Osteocyte (in vitro differentiated cells): ENCODE measurements at regions not wholly inside any gene's neighbourhood (a gene's known extent, or its start where the extent isn't known, plus 50 kb on each side); places are given as distances from the start of the nearest gene placed in this dataset.

Experiments used
- DNase-seq: peaks from one replicate; pipeline ENCODE4 v3.0.0; 2021; ENCODE audit warnings: mixed read lengths; ENCODE audit not compliant: unreplicated experiment; ENCODE audit errors: extremely low spot score
- H3K27ac Mint-ChIP-seq: one replicate; pipeline ENCODE4 v1.8.0; 2021; ENCODE audit warnings: mild to moderate bottlenecking, mixed read lengths; ENCODE audit not compliant: unreplicated experiment
- H3K27me3 Mint-ChIP-seq: one replicate; pipeline ENCODE4 v1.8.0; 2021; ENCODE audit warnings: mixed read lengths; ENCODE audit not compliant: unreplicated experiment
- H3K36me3 Mint-ChIP-seq: one replicate; pipeline ENCODE4 v1.8.0; 2021; ENCODE audit warnings: mixed read lengths; ENCODE audit not compliant: unreplicated experiment
- H3K4me1 Mint-ChIP-seq: one replicate; pipeline ENCODE4 v1.8.0; 2021; ENCODE audit warnings: mixed read lengths; ENCODE audit not compliant: unreplicated experiment
- H3K4me3 Mint-ChIP-seq: one replicate; pipeline ENCODE4 v1.8.0; 2021; ENCODE audit warnings: mild to moderate bottlenecking, moderate library complexity, mixed read lengths; ENCODE audit not compliant: unreplicated experiment
- H3K9me3 Mint-ChIP-seq: one replicate; pipeline ENCODE4 v1.8.0; 2021; ENCODE audit warnings: mixed read lengths; ENCODE audit not compliant: unreplicated experiment
- TF ChIP-seq, protein P1 (sequence below): fragments of 200-600 bp; sonication (generic); IDR thresholded peaks from 2 replicates; pipeline ENCODE4 v1.5.0; 2021; ENCODE audit warnings: antibody characterized with exemption, mild to moderate bottlenecking, moderate library complexity

- H3K4me3 Mint-ChIP-seq, result no peak overlapping the region
- no peaks in the 10 kb centered on the region for H3K4me1 Mint-ChIP-seq
- no peak overlapping the region for H3K27ac Mint-ChIP-seq
- H3K27me3 Mint-ChIP-seq, result no peaks in the 10 kb centered on the region
- TF ChIP-seq, protein P1, sequence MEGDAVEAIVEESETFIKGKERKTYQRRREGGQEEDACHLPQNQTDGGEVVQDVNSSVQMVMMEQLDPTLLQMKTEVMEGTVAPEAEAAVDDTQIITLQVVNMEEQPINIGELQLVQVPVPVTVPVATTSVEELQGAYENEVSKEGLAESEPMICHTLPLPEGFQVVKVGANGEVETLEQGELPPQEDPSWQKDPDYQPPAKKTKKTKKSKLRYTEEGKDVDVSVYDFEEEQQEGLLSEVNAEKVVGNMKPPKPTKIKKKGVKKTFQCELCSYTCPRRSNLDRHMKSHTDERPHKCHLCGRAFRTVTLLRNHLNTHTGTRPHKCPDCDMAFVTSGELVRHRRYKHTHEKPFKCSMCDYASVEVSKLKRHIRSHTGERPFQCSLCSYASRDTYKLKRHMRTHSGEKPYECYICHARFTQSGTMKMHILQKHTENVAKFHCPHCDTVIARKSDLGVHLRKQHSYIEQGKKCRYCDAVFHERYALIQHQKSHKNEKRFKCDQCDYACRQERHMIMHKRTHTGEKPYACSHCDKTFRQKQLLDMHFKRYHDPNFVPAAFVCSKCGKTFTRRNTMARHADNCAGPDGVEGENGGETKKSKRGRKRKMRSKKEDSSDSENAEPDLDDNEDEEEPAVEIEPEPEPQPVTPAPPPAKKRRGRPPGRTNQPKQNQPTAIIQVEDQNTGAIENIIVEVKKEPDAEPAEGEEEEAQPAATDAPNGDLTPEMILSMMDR, result no peak
- H3K9me3 Mint-ChIP-seq, result no peaks in the 10 kb centered on the region
- DNase-seq, result no peak
- no peaks in the 10 kb centered on the region for H3K36me3 Mint-ChIP-seq
Measured at GRCh38 chr20:52621401-52621800, 350.8 kb upstream of the TSHZ2 start.

DNA sequence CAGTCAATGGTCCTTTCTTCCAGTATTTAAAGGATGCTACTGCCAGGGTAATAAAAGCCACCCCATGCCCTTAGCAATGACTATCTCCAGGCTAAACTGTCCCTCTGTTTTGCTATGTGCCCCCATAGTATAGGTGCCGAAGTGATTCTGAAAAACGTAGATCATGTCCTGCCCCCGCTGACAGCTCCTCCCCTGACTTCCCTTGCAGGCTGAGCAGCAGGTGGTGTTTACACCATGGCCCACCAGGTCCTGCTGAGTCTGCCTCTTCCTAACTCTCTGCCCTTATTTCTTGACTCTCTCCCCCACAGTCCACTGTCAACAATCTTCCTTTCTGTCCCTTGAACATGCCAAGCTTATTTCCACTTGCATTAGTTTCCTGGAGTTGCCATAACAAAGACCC is 352.5 kb upstream of the TSHZ2 start:
- Mint-ChIP-seq H3K27ac (no peak overlapping the region), H3K4me3 (no peak overlapping the region), H3K9me3 (peaks cover 5% of the 10 kb centered on the region), H3K4me1 (no peaks in the 10 kb centered on the region), H3K36me3 (no peaks in the 10 kb centered on the region), H3K27me3 (no peaks in the 10 kb centered on the region)
- TF ChIP-seq, protein P1, result no peak
- DNase-seq, result no peak

DNA sequence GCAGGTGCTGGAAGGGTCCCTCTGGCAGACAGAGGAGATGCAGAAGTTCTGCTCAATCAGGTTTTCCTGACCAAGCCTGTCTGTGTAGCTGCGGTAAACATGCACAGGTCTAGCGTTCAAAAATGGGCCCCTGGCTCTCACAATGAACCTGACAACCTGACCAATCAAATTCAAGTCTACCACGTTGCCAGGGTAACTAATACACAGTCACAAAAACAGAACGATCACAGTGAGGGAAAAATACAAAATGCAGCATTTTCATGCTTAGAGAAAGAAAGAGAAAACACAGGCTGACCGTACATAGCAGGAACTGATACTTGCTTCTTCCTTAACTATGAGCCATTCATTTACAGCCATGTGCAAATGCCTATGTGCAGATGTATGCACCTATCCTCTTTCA is 353.1 kb upstream of the TSHZ2 start:
- H3K4me3 Mint-ChIP-seq, result no peak overlapping the region
- no peaks in the 10 kb centered on the region for H3K27me3 Mint-ChIP-seq
- peaks cover 5% of the 10 kb centered on the region for H3K9me3 Mint-ChIP-seq
- H3K4me1 Mint-ChIP-seq, result no peaks in the 10 kb centered on the region
- DNase-seq, result no peak
- no peaks in the 10 kb centered on the region for H3K36me3 Mint-ChIP-seq
- no peak overlapping the region for H3K27ac Mint-ChIP-seq
- TF ChIP-seq, protein P1, result no peak

- peaks cover 8% of the 10 kb centered on the region for H3K9me3 Mint-ChIP-seq
- H3K27ac Mint-ChIP-seq, result no peak overlapping the region
- DNase-seq, result no peak
- no peaks in the 10 kb centered on the region for H3K36me3 Mint-ChIP-seq
- no peaks in the 10 kb centered on the region for H3K4me1 Mint-ChIP-seq
- TF ChIP-seq, protein P1, result no peak
- H3K27me3 Mint-ChIP-seq, result no peaks in the 10 kb centered on the region
- no peak overlapping the region for H3K4me3 Mint-ChIP-seq
Measured at GRCh38 chr20:52616629-52617028, 355.5 kb upstream of the TSHZ2 start.

DNA sequence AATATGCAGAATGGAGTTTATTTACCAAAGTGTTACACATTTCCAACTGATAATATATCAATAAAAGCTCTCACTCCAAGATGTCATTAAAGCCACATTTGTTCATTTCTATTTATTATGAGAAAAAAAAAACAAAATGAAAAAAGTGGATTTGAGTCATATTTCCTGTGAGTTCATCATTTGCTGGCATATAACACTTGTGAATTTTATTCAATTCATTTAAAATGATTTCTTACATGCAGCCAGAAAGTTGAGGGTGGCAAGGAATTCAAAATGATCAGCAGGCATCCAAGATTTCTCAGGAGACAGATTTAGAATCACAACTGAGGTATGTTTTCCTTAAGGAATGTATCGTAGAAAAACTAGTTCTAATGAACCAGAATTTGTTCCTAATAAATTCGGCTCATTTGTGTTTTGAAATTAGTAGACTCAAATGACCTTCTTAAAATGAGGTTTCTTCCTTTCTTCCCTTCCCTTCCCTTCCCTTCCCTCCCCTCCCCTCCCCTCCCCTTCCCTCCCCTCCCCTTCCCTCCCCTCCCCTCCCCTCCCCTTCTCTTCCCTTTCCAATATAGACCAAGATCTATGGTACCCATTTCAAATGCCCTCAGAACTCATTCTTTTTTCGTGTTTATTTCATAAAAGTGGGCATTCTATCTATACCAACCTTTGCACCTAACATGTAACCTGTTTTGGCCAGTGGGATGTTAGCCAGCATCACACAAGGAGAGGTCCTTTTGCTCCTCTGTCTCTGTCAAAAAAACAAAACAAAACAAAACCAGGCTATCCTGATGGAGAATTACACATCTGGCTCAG is 357.9 kb upstream of the TSHZ2 start:
- Mint-ChIP-seq H3K27ac (no peak overlapping the region), H3K4me1 (no peaks in the 10 kb centered on the region), H3K27me3 (no peaks in the 10 kb centered on the region), H3K36me3 (no peaks in the 10 kb centered on the region), H3K9me3 (peaks cover 19% of the 10 kb centered on the region), H3K4me3 (no peak overlapping the region)
- DNase-seq, result no peak
- TF ChIP-seq, protein P1, result no peak
